ENCODE measurements at regions not wholly inside any gene's neighbourhood (a gene's known extent, or its start where the extent isn't known, plus 50 kb on each side); places are given as distances from the start of the nearest gene placed in this dataset.

DNA sequence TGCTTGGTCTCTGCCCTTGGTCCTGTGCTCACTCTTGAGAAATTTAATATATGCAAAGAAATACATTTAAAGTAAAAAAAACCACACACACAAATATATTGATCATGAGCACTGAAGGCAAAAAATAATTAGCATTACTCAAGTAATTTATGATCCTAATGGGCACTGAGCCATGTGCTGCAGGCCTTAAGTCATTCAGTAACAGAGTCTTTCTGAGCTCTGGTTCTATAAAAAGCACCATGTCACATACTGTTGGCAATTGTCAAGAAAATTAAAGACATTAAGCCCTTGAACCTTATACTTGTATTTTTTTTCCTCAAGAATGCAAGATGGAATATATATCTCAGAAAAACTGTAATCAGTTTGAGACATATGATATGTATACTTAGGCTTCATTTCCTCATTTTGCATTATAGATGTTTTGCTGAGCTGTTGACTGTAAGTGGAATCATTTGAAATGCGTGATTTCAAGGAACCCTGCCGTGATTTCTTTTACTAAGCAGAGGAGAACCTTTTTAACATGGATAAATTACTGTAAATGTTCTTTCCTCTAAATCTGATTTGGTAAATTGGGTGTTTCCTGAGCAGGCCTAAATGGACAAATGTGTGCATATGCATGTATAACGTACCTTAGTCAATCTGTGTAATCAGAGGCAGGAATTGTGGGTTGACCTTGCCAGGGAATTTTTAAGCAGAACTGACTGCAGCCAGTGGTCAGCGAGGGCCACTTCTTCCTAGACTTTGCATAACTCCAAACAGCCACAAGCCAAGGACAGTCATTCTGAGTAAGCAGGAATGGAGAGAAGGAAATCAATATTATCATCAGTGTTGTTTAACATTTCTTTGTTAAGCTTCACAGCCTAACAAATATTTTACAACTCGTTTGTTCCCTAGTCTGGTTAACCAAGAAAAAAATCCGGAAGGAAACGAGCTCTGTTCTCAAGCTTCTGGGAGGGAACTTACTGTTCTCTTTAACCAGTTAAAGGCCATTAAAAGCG lies 191.5 kb upstream of the ATP5MC3 start:
- TF ChIP-seq, protein P1, sequence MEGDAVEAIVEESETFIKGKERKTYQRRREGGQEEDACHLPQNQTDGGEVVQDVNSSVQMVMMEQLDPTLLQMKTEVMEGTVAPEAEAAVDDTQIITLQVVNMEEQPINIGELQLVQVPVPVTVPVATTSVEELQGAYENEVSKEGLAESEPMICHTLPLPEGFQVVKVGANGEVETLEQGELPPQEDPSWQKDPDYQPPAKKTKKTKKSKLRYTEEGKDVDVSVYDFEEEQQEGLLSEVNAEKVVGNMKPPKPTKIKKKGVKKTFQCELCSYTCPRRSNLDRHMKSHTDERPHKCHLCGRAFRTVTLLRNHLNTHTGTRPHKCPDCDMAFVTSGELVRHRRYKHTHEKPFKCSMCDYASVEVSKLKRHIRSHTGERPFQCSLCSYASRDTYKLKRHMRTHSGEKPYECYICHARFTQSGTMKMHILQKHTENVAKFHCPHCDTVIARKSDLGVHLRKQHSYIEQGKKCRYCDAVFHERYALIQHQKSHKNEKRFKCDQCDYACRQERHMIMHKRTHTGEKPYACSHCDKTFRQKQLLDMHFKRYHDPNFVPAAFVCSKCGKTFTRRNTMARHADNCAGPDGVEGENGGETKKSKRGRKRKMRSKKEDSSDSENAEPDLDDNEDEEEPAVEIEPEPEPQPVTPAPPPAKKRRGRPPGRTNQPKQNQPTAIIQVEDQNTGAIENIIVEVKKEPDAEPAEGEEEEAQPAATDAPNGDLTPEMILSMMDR (IDR thresholded peaks at IDR 0.05): no peak
- TF ChIP-seq POLR2AphosphoS5 (IDR thresholded peaks at IDR 0.05) (no peak), POLR2A (IDR thresholded peaks at IDR 0.05) (no peak)
